ENCODE measurements at regions not wholly inside any gene's neighbourhood (a gene's known extent, or its start where the extent isn't known, plus 50 kb on each side); places are given as distances from the start of the nearest gene placed in this dataset.
A peak's percentile ranks its signal among the peaks of the same experiment; 100 is the strongest.

GRCh38 chr5:36489505-36489904, 116.9 kb upstream of the SLC1A3 start:
- Histone ChIP-seq H3K36me3 (no peaks in the 10 kb centered on the region), H3K27ac (no peak overlapping the region), H3K4me3 (no peak overlapping the region), H3K9me3 (no peaks in the 10 kb centered on the region), H3K27me3 (no peaks in the 10 kb centered on the region), H3K4me1 (no peaks in the 10 kb centered on the region)
- 82 to 87% methylated on average over 5 of the region's 5 CpGs for WGBS, 2 donors
- no peak for DNase-seq (ENCODE audit: low spot score in 2 of 2)
- no peak for TF ChIP-seq EP300 (IDR thresholded peaks at IDR 0.05)
- no peak for TF ChIP-seq POLR2A (IDR thresholded peaks at IDR 0.05)
- no peak for TF ChIP-seq CTCF (IDR thresholded peaks at IDR 0.05)

- Histone ChIP-seq H3K4me3 (no peak overlapping the region), H3K4me1 (peaks cover 0 to 5% (median 0%) of the 10 kb centered on the region in 4 donors), H3K27me3 (no peaks in the 10 kb centered on the region), H3K9me3 (no peaks in the 10 kb centered on the region), H3K27ac (no peak overlapping the region), H3K36me3 (no peaks in the 10 kb centered on the region)
- TF ChIP-seq POLR2A (IDR thresholded peaks at IDR 0.05) (no peak), EP300 (IDR thresholded peaks at IDR 0.05) (no peak), CTCF (IDR thresholded peaks at IDR 0.05) (no peak)
- DNase-seq (ENCODE audit: low spot score in 2 of 2): peak in 1 of 2 donors; percentile 6
- 37 to 45% methylated on average over 7 of the region's 7 CpGs for WGBS, 2 donors
Measured at GRCh38 chr5:36491856-36492255, 114.5 kb upstream of the SLC1A3 start.

GRCh38 chr5:36492984-36493654, 113.3 kb upstream of the SLC1A3 start:
- TF ChIP-seq EP300 (IDR thresholded peaks at IDR 0.05): no peak
- TF ChIP-seq POLR2A (IDR thresholded peaks at IDR 0.05): no peak
- TF ChIP-seq CTCF (IDR thresholded peaks at IDR 0.05): no peak
- H3K27me3 ChIP-seq: no peaks in the 10 kb centered on the region
- H3K36me3 ChIP-seq: no peaks in the 10 kb centered on the region
- 84 to 85% methylated on average over 2 of the region's 2 CpGs for WGBS, 2 donors
- H3K4me3 ChIP-seq: no peak overlapping the region
- peaks cover 0 to 5% (median 0%) of the 10 kb centered on the region in 4 donors for H3K4me1 ChIP-seq
- H3K9me3 ChIP-seq: no peaks in the 10 kb centered on the region
- H3K27ac ChIP-seq: no peak overlapping the region
- DNase-seq (ENCODE audit: low spot score in 2 of 2): no peak

- H3K4me3 ChIP-seq: no peak overlapping the region
- WGBS, 2 donors: 88 to 95% methylated on average over 1 of the region's 1 CpG
- H3K36me3 ChIP-seq: no peaks in the 10 kb centered on the region
- peaks cover 0 to 5% (median 0%) of the 10 kb centered on the region in 4 donors for H3K4me1 ChIP-seq
- TF ChIP-seq CTCF (IDR thresholded peaks at IDR 0.05): no peak
- TF ChIP-seq EP300 (IDR thresholded peaks at IDR 0.05): no peak
- TF ChIP-seq POLR2A (IDR thresholded peaks at IDR 0.05): no peak
- no peaks in the 10 kb centered on the region for H3K27me3 ChIP-seq
- DNase-seq (ENCODE audit: low spot score in 2 of 2): no peak
- no peaks in the 10 kb centered on the region for H3K9me3 ChIP-seq
- H3K27ac ChIP-seq: no peak overlapping the region
Measured at GRCh38 chr5:36494028-36494427, 112.4 kb upstream of the SLC1A3 start.

GRCh38 chr5:36494841-36495601, 111.4 kb upstream of the SLC1A3 start:
- no peak overlapping the region for H3K27ac ChIP-seq
- TF ChIP-seq CTCF (IDR thresholded peaks at IDR 0.05) (no peak), POLR2A (IDR thresholded peaks at IDR 0.05) (no peak), EP300 (IDR thresholded peaks at IDR 0.05) (no peak)
- peaks cover 0 to 5% (median 0%) of the 10 kb centered on the region in 4 donors for H3K4me1 ChIP-seq
- no peak overlapping the region for H3K4me3 ChIP-seq
- H3K27me3 ChIP-seq: no peaks in the 10 kb centered on the region
- H3K36me3 ChIP-seq: no peaks in the 10 kb centered on the region
- WGBS, 2 donors: 60 to 69% methylated on average over 6 of the region's 6 CpGs
- DNase-seq (ENCODE audit: low spot score in 2 of 2): peak in 1 of 2 donors; percentile 5
- H3K9me3 ChIP-seq: no peaks in the 10 kb centered on the region

All from tibial nerve (tissue), 4 donors.